GM12801 (cell line): ENCODE measurements at regions not wholly inside any gene's neighbourhood (a gene's known extent, or its start where the extent isn't known, plus 50 kb on each side); places are given as distances from the start of the nearest gene placed in this dataset.

Experiments
- TF ChIP-seq, protein P1 (sequence below): IDR thresholded peaks from one replicate; pipeline ENCODE4 v1.5.1; 2011; ENCODE audit warnings: control low read depth; ENCODE audit not compliant: insufficient read length; ENCODE audit errors: extremely low read depth

DNA sequence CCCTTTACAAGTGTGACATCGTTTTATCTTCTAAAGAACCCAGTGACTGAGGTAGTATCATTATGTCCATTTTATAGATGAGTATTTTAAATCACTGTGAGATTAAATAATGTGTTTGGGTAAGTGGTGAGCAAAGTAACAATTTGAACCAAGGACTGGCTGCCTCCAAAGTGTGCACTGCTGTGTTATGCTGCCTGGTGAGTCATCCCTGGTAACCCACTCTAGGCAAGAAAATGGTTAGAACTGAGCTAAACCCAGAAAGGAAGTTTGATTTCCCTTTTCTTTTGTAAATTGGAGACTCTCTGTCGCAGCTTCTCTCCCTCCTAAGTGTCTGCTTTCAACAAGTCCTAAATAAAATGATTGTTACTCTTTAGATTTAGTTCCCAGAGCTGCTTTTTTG, 342.8 kb upstream of the KAZN start:
- TF ChIP-seq, protein P1, sequence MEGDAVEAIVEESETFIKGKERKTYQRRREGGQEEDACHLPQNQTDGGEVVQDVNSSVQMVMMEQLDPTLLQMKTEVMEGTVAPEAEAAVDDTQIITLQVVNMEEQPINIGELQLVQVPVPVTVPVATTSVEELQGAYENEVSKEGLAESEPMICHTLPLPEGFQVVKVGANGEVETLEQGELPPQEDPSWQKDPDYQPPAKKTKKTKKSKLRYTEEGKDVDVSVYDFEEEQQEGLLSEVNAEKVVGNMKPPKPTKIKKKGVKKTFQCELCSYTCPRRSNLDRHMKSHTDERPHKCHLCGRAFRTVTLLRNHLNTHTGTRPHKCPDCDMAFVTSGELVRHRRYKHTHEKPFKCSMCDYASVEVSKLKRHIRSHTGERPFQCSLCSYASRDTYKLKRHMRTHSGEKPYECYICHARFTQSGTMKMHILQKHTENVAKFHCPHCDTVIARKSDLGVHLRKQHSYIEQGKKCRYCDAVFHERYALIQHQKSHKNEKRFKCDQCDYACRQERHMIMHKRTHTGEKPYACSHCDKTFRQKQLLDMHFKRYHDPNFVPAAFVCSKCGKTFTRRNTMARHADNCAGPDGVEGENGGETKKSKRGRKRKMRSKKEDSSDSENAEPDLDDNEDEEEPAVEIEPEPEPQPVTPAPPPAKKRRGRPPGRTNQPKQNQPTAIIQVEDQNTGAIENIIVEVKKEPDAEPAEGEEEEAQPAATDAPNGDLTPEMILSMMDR: no peak

DNA sequence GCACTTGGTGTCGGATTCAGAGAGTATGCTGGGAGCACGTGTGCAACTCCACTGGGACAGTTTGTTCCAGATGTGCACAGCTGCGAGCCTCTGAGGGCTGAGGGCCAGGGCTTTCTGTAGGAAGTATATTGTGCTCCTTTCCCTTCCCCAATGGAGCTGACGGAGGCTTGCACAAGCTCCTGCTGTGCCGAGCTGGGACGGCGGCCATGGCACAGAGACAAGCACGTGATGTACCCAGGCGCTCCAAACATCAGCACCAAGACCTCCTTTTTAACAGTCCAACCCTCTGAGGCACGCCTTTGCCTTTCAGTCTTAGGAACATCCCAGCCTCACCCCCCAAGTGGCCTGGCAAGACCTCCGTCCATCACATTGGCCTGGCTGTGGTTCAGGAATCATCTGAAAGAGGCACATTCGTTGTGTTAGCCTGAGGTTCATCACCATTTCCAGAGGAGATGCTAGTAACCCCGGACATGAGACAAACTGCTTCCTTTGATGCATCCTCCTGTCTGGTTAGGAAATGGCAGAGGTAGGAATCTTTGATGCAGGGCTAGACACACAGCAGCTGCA, 339.2 kb upstream of the KAZN start:
- TF ChIP-seq, protein P1: no peak

GRCh38 chr1:14260480-14260879, 338.0 kb upstream of the KAZN start:
- TF ChIP-seq, protein P1: no peak

DNA sequence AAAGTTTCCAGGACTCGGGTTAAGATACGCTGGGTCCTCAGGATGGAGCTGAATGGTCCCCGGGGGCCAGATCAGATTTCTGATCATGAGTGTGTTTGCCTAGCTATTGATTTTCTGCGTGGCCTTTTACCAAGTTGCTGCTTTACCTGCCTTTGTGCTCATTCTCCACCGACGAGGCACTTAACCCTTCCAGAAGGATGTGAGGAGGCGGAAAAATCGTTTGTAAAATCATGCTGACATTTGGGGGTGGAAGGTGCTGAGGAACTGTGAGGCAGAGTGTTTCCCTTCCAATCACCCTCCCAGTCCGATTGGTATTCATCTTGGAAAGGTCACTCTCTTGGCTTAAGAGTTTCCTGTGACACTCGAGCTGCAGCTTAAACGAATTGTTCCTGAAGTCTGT, 337.1 kb upstream of the KAZN start:
- TF ChIP-seq, protein P1: no peak

- TF ChIP-seq, protein P1: no peak
These were observed 335.8 kb upstream of the KAZN start for GRCh38 chr1:14262637-14263036.

GRCh38 chr1:14263225-14263624, 335.3 kb upstream of the KAZN start:
- TF ChIP-seq, protein P1: no peak

DNA sequence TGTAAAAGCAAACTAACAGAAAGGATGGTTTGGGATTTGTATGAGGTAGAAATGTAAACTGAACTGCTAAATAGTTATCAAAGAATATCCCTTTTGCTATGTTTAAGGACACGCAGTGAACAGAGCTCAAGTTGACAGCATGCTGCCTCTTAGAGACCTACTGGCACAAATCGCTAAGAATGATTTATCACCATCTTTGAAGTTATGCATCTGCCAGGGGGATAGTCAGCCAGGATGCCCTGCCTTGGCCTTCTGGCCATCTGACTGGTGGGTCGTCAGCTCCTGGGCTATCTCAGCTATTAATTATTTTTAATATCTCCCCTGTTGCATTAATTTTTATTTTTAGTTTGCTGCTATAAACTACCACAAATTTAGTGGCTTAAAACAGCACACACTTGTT, 334.8 kb upstream of the KAZN start:
- TF ChIP-seq, protein P1: no peak
